HG03442 (cell line): ENCODE measurements at regions not wholly inside any gene's neighbourhood (a gene's known extent, or its start where the extent isn't known, plus 50 kb on each side); places are given as distances from the start of the nearest gene placed in this dataset.

ENCODE experiments used
- ATAC-seq: cut with Tn5 transposase; IDR thresholded peaks from one replicate; pipeline ENCODE4 v1.9.1; 2021; ENCODE audit warnings: mild to moderate bottlenecking, moderate library complexity; ENCODE audit not compliant: unreplicated experiment

DNA sequence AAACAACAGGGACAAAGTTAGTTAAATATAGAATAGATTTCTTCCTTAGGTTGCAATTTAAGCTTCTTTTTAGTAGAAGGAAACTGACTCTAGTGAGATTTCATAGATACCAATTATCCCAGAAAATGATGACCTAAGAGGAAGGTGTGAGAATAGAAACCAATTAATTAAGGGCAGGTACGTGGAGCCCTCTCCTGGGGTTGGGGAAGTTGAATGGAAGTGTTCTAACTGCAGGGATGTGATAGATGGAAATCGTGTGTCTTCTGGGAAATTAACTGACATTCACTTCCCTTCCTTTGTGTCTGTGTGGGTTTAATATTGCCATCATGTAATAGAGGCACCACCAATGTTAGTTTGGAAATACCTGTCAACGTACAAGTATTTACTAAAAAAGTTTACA lies 204.1 kb upstream of the ANK2 start:
- no peak for ATAC-seq

GRCh38 chr4:112847045-112847444 lies 202.4 kb upstream of the ANK2 start:
- no peak for ATAC-seq

- no peak for ATAC-seq
Observed at GRCh38 chr4:112847781-112848180, 201.7 kb upstream of the ANK2 start.

DNA sequence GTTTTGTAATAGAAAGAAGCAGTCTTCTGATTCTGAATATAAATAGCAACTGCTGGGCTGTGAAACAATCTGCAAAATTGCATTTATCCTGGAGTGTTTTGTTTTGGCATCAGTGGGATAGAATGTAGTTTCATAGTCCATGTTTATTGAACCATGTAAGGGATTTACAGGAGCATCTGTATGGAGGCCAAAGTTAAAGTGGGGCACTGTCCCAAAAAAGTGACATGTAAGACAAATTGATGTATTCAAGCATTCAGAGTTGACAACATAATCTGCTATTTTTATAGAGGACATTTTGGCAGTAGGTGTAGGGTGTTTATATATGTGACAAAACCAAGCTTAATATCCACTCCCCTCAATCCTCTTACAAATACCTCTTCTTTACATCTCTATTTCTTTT lies 200.5 kb upstream of the ANK2 start:
- no peak for ATAC-seq

- ATAC-seq, result no peak
Observed at GRCh38 chr4:112852601-112853000, 196.9 kb upstream of the ANK2 start.

DNA sequence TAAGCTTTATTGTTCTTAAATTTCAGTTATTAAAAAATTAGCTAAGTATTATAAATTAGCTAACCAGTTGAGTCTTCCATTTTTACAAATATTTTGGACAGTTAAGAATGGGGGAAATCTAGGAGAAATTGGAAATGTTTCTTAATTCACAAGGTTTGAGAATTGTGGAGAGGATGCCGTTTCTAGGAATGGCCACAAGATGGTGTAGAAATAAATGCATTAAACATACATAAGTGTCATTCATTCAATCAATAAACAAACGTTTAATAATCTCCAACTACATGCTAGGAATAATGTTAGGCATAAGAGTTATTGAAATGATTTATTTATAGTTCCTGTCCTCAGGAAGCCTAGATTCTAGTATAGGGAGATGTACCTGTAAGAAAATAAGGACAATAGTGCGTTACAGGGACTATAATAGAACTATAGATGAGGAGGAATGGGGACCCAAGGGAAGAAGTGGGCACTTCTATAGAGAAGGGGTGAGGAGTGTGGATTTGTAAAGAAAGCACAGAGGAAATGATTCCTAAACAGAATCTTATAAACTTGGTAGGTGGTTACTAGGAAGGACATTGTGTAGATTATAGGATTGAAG lies 195.7 kb upstream of the ANK2 start:
- ATAC-seq, result no peak

DNA sequence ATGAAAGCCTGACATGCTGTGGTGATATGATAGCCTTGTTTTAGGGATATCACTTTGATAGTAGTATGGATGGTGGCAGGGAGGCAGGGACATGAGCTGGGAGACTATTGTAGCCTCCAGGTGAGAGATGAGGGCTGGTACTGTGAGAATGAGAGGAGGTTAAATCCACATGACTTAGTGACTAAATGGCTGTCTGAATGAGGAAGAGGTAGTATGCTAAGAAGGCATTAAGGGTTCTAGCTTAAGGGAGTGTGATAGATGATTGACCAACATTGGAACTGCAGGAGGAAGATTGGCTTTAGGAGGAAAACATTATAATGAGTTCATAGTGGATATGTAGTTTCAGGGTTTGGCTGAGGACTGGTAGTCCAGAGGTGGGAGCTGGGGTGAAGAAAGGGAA lies 195.0 kb upstream of the ANK2 start:
- ATAC-seq, result no peak

GRCh38 chr4:112855058-112855457 lies 194.4 kb upstream of the ANK2 start:
- ATAC-seq, result no peak

DNA sequence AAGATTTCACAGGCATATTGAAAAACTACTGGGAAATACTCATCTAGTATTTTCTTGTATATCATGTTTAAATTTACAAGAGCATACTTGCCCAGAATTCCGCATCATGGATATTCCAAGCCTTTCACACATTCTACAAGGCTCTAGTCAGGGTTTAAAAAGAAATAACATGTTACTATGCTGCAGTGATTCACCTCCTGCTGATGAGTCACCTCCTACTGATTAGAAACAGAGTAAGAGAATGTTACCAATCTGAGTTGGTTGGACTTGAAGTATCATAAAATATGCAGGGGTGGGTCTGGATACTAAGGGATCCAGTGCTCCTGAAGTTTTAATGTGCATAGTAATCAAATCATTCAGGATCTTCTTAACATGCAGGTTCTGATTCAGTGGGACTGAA lies 192.0 kb upstream of the ANK2 start:
- ATAC-seq, result no peak

GRCh38 chr4:112858751-112859150 lies 190.7 kb upstream of the ANK2 start:
- no peak for ATAC-seq

- ATAC-seq, result no peak
Observed at GRCh38 chr4:112859456-112860184, 189.8 kb upstream of the ANK2 start.

DNA sequence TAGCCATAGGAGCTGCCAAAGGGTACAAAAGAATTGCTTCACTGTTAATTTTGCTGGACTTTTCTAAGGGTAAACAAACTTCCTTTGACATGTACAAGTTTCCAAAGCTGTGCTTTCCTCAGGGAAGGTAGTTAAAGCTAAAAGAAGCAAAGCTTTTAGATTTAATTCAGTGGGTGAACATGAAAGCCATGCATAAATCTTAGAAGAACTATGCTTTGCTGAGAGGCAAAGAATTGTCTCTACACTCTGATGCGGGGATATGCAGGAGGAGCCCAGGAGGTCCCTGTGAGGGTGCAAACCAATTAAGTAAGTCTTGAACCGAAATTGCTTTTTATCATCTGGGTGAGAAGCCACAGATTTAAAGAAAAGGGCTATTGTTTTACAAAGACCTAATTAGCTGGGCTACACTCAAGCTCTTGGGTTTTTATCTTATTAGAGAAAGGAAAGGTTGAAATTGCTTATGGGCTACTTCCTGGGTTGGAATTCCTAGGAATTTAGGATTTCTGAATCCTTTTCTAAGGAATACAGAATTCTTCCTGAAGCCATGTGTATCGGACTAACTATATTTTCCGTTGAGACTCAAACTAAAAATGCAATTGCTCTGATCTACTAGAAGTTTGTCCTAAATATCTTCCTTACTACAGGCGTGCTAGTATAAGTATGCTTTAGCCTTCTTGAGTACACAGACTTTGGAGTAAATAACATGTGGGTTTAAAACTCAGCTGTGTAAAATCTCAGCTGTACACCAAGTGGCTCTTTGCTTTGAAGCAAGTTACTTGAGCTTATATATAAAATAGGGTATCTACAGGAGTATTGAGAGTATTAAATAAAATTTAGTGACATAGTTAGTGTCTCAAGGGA lies 188.4 kb upstream of the ANK2 start:
- ATAC-seq, result no peak

GRCh38 chr4:112861691-112862674 lies 187.5 kb upstream of the ANK2 start:
- ATAC-seq, result no peak

GRCh38 chr4:112865443-112865842 lies 184.0 kb upstream of the ANK2 start:
- ATAC-seq, result no peak

DNA sequence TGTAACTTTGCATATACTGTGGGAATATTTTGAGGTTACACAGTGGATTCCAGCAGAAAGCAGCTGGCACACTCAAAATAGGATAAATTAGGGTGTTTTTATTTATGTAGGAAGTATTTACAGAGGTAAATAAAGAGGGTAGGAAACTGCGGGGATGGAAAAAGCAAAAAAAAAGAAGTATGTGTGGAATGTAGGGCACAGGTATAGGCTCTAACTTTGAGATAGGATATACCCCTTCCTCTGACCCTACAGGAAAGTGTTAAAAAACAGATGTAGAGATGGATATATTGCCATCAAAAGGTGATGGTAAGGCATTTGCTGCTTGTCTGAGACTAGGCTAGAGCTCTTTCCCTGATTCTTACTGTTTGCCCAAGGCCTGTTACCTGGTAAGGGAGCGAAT lies 173.1 kb upstream of the ANK2 start:
- no peak for ATAC-seq

DNA sequence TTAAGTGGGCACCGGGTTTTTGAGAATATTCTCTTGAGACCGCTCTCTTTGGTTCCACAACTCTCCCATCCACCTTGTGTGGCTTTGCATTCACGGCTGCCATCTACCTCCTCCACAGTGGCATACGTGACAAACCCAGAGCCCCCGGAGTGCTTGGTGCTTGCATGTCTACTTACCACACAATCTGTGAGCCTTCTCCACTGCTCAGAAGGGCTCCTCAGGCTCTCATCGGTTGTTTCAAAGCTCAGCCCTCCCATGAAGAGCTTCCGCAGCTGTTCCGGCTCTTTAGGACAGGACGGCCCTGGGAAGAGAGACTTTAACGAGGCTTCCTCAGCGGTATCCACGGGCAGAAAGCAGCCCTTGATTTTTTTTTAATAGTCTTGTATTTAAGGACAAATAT lies 167.6 kb upstream of the ANK2 start:
- no peak for ATAC-seq

GRCh38 chr4:112882286-112882685 lies 167.2 kb upstream of the ANK2 start:
- no peak for ATAC-seq

- ATAC-seq, result no peak
Observed at GRCh38 chr4:112884406-112884805, 165.0 kb upstream of the ANK2 start.

DNA sequence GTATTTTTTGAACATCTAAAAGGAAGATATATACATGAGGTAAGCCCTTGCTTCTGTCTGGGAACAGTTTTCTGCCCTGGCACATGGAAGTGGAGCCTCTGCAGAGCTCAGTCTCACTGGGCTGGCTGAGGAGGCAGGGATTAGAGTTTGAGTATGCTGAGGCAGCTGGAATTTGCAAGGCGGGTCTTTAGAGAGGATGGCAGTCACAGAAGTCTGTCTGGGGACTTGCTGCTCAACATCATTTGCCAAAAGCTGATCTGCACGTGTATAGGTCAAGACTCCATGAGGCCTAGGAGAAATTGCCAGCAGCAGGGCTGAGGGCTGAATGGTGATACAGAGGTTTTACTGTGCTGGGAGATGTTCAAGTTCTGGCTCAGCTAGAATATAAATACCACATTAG lies 163.6 kb upstream of the ANK2 start:
- ATAC-seq, result no peak

- no peak for ATAC-seq
Observed at GRCh38 chr4:112888622-112889021, 160.8 kb upstream of the ANK2 start.

- ATAC-seq, result peak; percentile 35
Observed at GRCh38 chr4:112889199-112889598, 160.3 kb upstream of the ANK2 start.
